GM23248 (cell line): ENCODE measurements at regions not wholly inside any gene's neighbourhood (a gene's known extent, or its start where the extent isn't known, plus 50 kb on each side); places are given as distances from the start of the nearest gene placed in this dataset.

Source experiments
- EZH2 ChIP-seq: fragments of 200-600 bp; sonication (generic); IDR thresholded peaks from 2 replicates; pipeline ENCODE4 v1.6.1; 2018; ENCODE audit warnings: antibody characterized with exemption, mild to moderate bottlenecking; ENCODE audit not compliant: insufficient read depth, poor library complexity, severe bottlenecking
- EZH2phosphoT487 ChIP-seq: fragments of 200-600 bp; sonication (generic); IDR thresholded peaks from 2 replicates; pipeline ENCODE4 v1.6.1; 2018; ENCODE audit warnings: antibody characterized with exemption, moderate library complexity, mild to moderate bottlenecking, low read depth; ENCODE audit not compliant: insufficient read depth

- no peak for TF ChIP-seq EZH2
- TF ChIP-seq EZH2phosphoT487, result no peak
Measured at GRCh38 chr12:76156314-76156713, 71.8 kb upstream of the NAP1L1 start.
